WTC11 (cell line): ENCODE measurements at regions not wholly inside any gene's neighbourhood (a gene's known extent, or its start where the extent isn't known, plus 50 kb on each side); places are given as distances from the start of the nearest gene placed in this dataset.
A peak's percentile ranks its signal among the peaks of the same experiment; 100 is the strongest.

Experiments
- ATAC-seq: fragments of 200-7000 bp; cut with Tn5 transposase; 2 replicates; pipeline ENCODE4 v1.10.0; 2021; ENCODE audit warnings: mild to moderate bottlenecking, moderate library complexity
- CTCF ChIA-PET: fragments of 300-600 bp; sonication (Branson Sonifier 250); formaldehyde crosslinking; loops from one replicate; lab custom pipeline; 2021; ENCODE audit warnings: antibody characterized with exemption; lab: Charles Lee
- POLR2A ChIA-PET: fragments of 350-600 bp; sonication (Branson Sonifier 250); formaldehyde crosslinking; loops from one replicate; lab custom pipeline; 2021; ENCODE audit warnings: antibody characterized with exemption; lab: Charles Lee
- DNase-seq: peaks from one replicate; pipeline ENCODE4 v3.0.0; 2021; ENCODE audit warnings: low spot score
- H3K27ac Mint-ChIP-seq: 2 replicates; pipeline ENCODE4 v1.8.0; 2021; ENCODE audit warnings: mixed read lengths
- H3K27me3 Mint-ChIP-seq: 2 replicates; pipeline ENCODE4 v1.8.0; 2021; ENCODE audit warnings: low read depth, mild to moderate bottlenecking, moderate library complexity, mixed read lengths
- H3K36me3 Mint-ChIP-seq: 2 replicates; pipeline ENCODE4 v1.8.0; 2021; ENCODE audit warnings: mixed read lengths
- H3K4me1 Mint-ChIP-seq: 2 replicates; pipeline ENCODE4 v1.8.0; 2022; ENCODE audit warnings: mixed read lengths
- H3K4me3 Mint-ChIP-seq: 2 replicates; pipeline ENCODE4 v1.8.0; 2021; ENCODE audit warnings: mild to moderate bottlenecking, moderate library complexity, mixed read lengths
- H3K9me3 Mint-ChIP-seq: 2 replicates; pipeline ENCODE4 v1.8.0; 2021; ENCODE audit warnings: mixed read lengths
- CTCF ChIP-seq: fragments of 200-600 bp; IDR thresholded peaks from 2 replicates; pipeline ENCODE4 v1.8.0; 2022; ENCODE audit warnings: antibody characterized with exemption
- HMGA2 ChIP-seq: fragments of 250-450 bp; sonication (Bioruptor Pico); IDR thresholded peaks from 2 replicates; pipeline ENCODE4 v1.4.0; 2021; ENCODE audit warnings: mild to moderate bottlenecking, moderate library complexity
- IRF1 ChIP-seq: sonication (generic); formaldehyde crosslinking; IDR thresholded peaks from 2 replicates; pipeline ENCODE4 v1.8.0; 2023; ENCODE audit warnings: missing genetic modification reagents
- NFE2L1 ChIP-seq: sonication (generic); formaldehyde crosslinking; IDR thresholded peaks from 2 replicates; pipeline ENCODE4 v1.8.1; 2023; ENCODE audit warnings: missing genetic modification reagents
- NR1H2 ChIP-seq: sonication (generic); formaldehyde crosslinking; IDR thresholded peaks from 2 replicates; pipeline ENCODE4 v1.9.0; 2021; ENCODE audit warnings: mild to moderate bottlenecking, moderate library complexity, missing genetic modification reagents
- NR3C1 ChIP-seq: sonication (generic); formaldehyde crosslinking; conservative IDR thresholded peaks from 2 replicates; pipeline ENCODE4 v1.8.1; 2023; ENCODE audit warnings: low read depth, mild to moderate bottlenecking, missing genetic modification reagents
- OVOL2 ChIP-seq: fragments of 250-450 bp; sonication (Bioruptor Pico); IDR thresholded peaks from 2 replicates; pipeline ENCODE4 v1.9.0; 2021; ENCODE audit warnings: mild to moderate bottlenecking, borderline replicate concordance
- SMAD3 ChIP-seq: sonication (generic); formaldehyde crosslinking; IDR thresholded peaks from 2 replicates; pipeline ENCODE4 v1.8.0; 2022; ENCODE audit warnings: missing genetic modification reagents, mild to moderate bottlenecking, borderline replicate concordance
- USF2 ChIP-seq: sonication (generic); formaldehyde crosslinking; IDR thresholded peaks from 2 replicates; pipeline ENCODE4 v1.8.1; 2023; ENCODE audit warnings: mild to moderate bottlenecking, missing genetic modification reagents, moderate library complexity
- ZNF138 ChIP-seq: sonication (generic); formaldehyde crosslinking; conservative IDR thresholded peaks from 2 replicates; pipeline ENCODE4 v1.8.1; 2022; ENCODE audit warnings: mild to moderate bottlenecking, moderate library complexity, missing genetic modification reagents
- ZNF317 ChIP-seq: sonication (generic); formaldehyde crosslinking; IDR thresholded peaks from 2 replicates; pipeline ENCODE4 v1.8.1; 2023; ENCODE audit warnings: low read depth, mild to moderate bottlenecking, moderate library complexity, missing genetic modification reagents, borderline replicate concordance
- ZNF425 ChIP-seq: fragments of 250-450 bp; sonication (Bioruptor Pico); conservative IDR thresholded peaks from 2 replicates; pipeline ENCODE4 v1.9.0; 2021; ENCODE audit warnings: mild to moderate bottlenecking
- TF ChIP-seq, protein P1 (sequence below): sonication (generic); formaldehyde crosslinking; IDR thresholded peaks from 2 replicates; pipeline ENCODE4 v1.8.1; 2022; ENCODE audit warnings: low read depth, mild to moderate bottlenecking, moderate library complexity, missing genetic modification reagents, borderline replicate concordance
- TF ChIP-seq, protein P2 (sequence below): sonication (generic); formaldehyde crosslinking; IDR thresholded peaks from 2 replicates; pipeline ENCODE4 v1.8.0; 2022; ENCODE audit warnings: mild to moderate bottlenecking, missing genetic modification reagents
- TF ChIP-seq, protein P3 (sequence below): sonication (generic); formaldehyde crosslinking; IDR thresholded peaks from 2 replicates; pipeline ENCODE4 v1.8.0; 2022; ENCODE audit warnings: missing genetic modification reagents
- TF ChIP-seq, protein P4 (sequence below): sonication (generic); formaldehyde crosslinking; IDR thresholded peaks from 2 replicates; pipeline ENCODE4 v1.8.0; 2023; ENCODE audit warnings: missing genetic modification reagents, mild to moderate bottlenecking, borderline replicate concordance

- Mint-ChIP-seq H3K4me1 (no peaks in the 10 kb centered on the region), H3K36me3 (no peaks in the 10 kb centered on the region), H3K27ac (no peak overlapping the region), H3K27me3 (no peaks in the 10 kb centered on the region), H3K9me3 (peaks cover 4% of the 10 kb centered on the region), H3K4me3 (no peak overlapping the region)
- no peak for TF ChIP-seq OVOL2 (CRISPR knock-in tag)
- no peak for TF ChIP-seq USF2
- TF ChIP-seq ZNF317 (CRISPR knock-in tag), result no peak
- no peak for TF ChIP-seq ZNF138 (CRISPR knock-in tag)
- no peak for TF ChIP-seq NR3C1
- no peak for TF ChIP-seq CTCF
- TF ChIP-seq SMAD3 (CRISPR knock-in tag), result no peak
- TF ChIP-seq NR1H2 (CRISPR knock-in tag), result no peak
- TF ChIP-seq, protein P1, sequence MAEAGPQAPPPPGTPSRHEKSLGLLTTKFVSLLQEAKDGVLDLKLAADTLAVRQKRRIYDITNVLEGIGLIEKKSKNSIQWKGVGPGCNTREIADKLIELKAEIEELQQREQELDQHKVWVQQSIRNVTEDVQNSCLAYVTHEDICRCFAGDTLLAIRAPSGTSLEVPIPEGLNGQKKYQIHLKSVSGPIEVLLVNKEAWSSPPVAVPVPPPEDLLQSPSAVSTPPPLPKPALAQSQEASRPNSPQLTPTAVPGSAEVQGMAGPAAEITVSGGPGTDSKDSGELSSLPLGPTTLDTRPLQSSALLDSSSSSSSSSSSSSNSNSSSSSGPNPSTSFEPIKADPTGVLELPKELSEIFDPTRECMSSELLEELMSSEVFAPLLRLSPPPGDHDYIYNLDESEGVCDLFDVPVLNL (CRISPR knock-in tag), result no peak
- TF ChIP-seq, protein P2, sequence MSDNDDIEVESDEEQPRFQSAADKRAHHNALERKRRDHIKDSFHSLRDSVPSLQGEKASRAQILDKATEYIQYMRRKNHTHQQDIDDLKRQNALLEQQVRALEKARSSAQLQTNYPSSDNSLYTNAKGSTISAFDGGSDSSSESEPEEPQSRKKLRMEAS, result no peak
- TF ChIP-seq IRF1, result no peak
- TF ChIP-seq NFE2L1 (CRISPR knock-in tag), result no peak
- TF ChIP-seq, protein P3, sequence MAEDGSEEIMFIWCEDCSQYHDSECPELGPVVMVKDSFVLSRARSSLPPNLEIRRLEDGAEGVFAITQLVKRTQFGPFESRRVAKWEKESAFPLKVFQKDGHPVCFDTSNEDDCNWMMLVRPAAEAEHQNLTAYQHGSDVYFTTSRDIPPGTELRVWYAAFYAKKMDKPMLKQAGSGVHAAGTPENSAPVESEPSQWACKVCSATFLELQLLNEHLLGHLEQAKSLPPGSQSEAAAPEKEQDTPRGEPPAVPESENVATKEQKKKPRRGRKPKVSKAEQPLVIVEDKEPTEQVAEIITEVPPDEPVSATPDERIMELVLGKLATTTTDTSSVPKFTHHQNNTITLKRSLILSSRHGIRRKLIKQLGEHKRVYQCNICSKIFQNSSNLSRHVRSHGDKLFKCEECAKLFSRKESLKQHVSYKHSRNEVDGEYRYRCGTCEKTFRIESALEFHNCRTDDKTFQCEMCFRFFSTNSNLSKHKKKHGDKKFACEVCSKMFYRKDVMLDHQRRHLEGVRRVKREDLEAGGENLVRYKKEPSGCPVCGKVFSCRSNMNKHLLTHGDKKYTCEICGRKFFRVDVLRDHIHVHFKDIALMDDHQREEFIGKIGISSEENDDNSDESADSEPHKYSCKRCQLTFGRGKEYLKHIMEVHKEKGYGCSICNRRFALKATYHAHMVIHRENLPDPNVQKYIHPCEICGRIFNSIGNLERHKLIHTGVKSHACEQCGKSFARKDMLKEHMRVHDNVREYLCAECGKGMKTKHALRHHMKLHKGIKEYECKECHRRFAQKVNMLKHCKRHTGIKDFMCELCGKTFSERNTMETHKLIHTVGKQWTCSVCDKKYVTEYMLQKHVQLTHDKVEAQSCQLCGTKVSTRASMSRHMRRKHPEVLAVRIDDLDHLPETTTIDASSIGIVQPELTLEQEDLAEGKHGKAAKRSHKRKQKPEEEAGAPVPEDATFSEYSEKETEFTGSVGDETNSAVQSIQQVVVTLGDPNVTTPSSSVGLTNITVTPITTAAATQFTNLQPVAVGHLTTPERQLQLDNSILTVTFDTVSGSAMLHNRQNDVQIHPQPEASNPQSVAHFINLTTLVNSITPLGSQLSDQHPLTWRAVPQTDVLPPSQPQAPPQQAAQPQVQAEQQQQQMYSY, result no peak
- TF ChIP-seq ZNF425 (CRISPR knock-in tag), result no peak
- DNase-seq, result no peak
- ChIA-PET CTCF (no interaction called here), POLR2A (no interaction called here)
- no peak for ATAC-seq
Measured at GRCh38 chr11:97982512-97982911, 1038.2 kb upstream of the CNTN5 start.

DNA sequence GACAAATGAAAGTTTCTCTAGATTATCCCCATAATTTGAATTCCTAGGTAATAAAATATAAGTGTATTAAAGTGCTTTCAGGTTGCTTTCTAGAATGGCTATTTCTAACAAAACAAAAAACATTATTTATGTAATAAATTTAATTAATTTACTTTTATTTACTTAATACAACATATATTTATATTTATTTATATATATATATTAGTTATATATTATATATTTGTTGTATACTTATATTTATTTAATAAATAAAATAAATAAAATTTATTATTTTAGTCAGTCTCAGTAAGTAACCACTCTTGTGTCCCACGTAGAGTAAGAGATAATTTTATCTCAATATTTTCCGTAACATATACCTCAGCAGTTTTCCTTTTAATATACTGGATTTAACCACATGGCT, 1031.6 kb upstream of the CNTN5 start:
- no peaks in the 10 kb centered on the region for H3K4me1 Mint-ChIP-seq
- no peak overlapping the region for H3K4me3 Mint-ChIP-seq
- CTCF ChIA-PET, result no interaction called here
- ATAC-seq, result no peak
- no peaks in the 10 kb centered on the region for H3K27me3 Mint-ChIP-seq
- no peaks in the 10 kb centered on the region; the same call in 1 of the 2 replicates for H3K36me3 Mint-ChIP-seq
- H3K9me3 Mint-ChIP-seq, result no peaks in the 10 kb centered on the region; the same call in 1 of the 2 replicates
- POLR2A ChIA-PET, result no interaction called here
- TF ChIP-seq, protein P4, sequence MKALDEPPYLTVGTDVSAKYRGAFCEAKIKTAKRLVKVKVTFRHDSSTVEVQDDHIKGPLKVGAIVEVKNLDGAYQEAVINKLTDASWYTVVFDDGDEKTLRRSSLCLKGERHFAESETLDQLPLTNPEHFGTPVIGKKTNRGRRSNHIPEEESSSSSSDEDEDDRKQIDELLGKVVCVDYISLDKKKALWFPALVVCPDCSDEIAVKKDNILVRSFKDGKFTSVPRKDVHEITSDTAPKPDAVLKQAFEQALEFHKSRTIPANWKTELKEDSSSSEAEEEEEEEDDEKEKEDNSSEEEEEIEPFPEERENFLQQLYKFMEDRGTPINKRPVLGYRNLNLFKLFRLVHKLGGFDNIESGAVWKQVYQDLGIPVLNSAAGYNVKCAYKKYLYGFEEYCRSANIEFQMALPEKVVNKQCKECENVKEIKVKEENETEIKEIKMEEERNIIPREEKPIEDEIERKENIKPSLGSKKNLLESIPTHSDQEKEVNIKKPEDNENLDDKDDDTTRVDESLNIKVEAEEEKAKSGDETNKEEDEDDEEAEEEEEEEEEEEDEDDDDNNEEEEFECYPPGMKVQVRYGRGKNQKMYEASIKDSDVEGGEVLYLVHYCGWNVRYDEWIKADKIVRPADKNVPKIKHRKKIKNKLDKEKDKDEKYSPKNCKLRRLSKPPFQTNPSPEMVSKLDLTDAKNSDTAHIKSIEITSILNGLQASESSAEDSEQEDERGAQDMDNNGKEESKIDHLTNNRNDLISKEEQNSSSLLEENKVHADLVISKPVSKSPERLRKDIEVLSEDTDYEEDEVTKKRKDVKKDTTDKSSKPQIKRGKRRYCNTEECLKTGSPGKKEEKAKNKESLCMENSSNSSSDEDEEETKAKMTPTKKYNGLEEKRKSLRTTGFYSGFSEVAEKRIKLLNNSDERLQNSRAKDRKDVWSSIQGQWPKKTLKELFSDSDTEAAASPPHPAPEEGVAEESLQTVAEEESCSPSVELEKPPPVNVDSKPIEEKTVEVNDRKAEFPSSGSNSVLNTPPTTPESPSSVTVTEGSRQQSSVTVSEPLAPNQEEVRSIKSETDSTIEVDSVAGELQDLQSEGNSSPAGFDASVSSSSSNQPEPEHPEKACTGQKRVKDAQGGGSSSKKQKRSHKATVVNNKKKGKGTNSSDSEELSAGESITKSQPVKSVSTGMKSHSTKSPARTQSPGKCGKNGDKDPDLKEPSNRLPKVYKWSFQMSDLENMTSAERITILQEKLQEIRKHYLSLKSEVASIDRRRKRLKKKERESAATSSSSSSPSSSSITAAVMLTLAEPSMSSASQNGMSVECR (CRISPR knock-in tag), result no peak
- peak; percentile 92; the same call in 1 of the 2 replicates for TF ChIP-seq HMGA2 (CRISPR knock-in tag)
- TF ChIP-seq, protein P1 (CRISPR knock-in tag), result no peak
- TF ChIP-seq NFE2L1 (CRISPR knock-in tag), result no peak
- H3K27ac Mint-ChIP-seq, result no peak overlapping the region
- DNase-seq, result no peak
